Adrenal gland (tissue), 9 donors: ENCODE measurements at regions not wholly inside any gene's neighbourhood (a gene's known extent, or its start where the extent isn't known, plus 50 kb on each side); places are given as distances from the start of the nearest gene placed in this dataset.

ENCODE experiments used
- DNase-seq, 7 donors: peaks; one replicate each; pipeline ENCODE4 v3.0.0-alpha.2; 2019 to 2020
- H3K27ac ChIP-seq, 5 donors: fragments of 200-600 bp; sonication (generic) in 4 of 5; 1 replicate in 3 of 5; 2 replicates in 2 of 5; pipeline versions ENCODE4 v1.5.1 to v1.8.0; 2016 to 2020; ENCODE audit warnings: mild to moderate bottlenecking in 1 of 5
- H3K27me3 ChIP-seq: fragments of 200-600 bp; 2 replicates; pipeline ENCODE4 v1.8.0; 2021
- H3K36me3 ChIP-seq, 2 donors: fragments of 200-600 bp; replicated peaks in 1 of 2; 1 replicate in 1 of 2; 2 replicates in 1 of 2; pipeline versions ENCODE4 v1.5.1 to v1.8.0; 2018 to 2022
- H3K4me1 ChIP-seq, 2 donors: fragments of 200-600 bp; replicated peaks in 1 of 2; 1 replicate in 1 of 2; 2 replicates in 1 of 2; pipeline versions ENCODE4 v1.5.1 to v1.8.0; 2018 to 2021
- H3K4me3 ChIP-seq, 4 donors: fragments of 200-600 bp; sonication (generic) in 3 of 4; one replicate each; pipeline ENCODE4 v1.5.1; 2016 to 2018
- H3K9me3 ChIP-seq, 3 donors: fragments of 200-600 bp; sonication (generic) in 1 of 3; replicated peaks in 1 of 3; 1 replicate in 2 of 3; 2 replicates in 1 of 3; pipeline versions ENCODE4 v1.5.1 to v1.8.0; 2016 to 2021
- CTCF ChIP-seq, 6 experiments: fragments of 450-650 bp in 4 of 6; fragments of 200-600 bp in 2 of 6; sonication (generic) in 1 of 6; IDR thresholded peaks; 1 replicate in 5 of 6; 2 replicates in 1 of 6; pipeline versions ENCODE4 v1.5.1 to v1.8.0; 2016 to 2021; ENCODE audit warnings: antibody characterized with exemption in 6 of 6, mild to moderate bottlenecking in 2 of 6, moderate library complexity in 1 of 6
- POLR2A ChIP-seq, 2 donors: fragments of 450-650 bp; IDR thresholded peaks; one replicate each; pipeline ENCODE4 v1.6.1; 2017; ENCODE audit warnings: antibody characterized with exemption in 2 of 2, mild to moderate bottlenecking in 2 of 2, moderate library complexity in 1 of 2
- WGBS, 4 donors: extraction: QIAGEN DNeasy Blood & Tissue Kit in 2 of 4; methylation state at CpG; one replicate each; pipeline versions ENCODE4 v1.1.5 to v1.1.7; 2013 to 2017; 5-methylcytosine and 5-hydroxymethylcytosine counted together
- intact Hi-C, 2 donors: fragments of 100-400 bp; cut with DNase I; formaldehyde crosslinking; loops; one replicate each; pipeline versions ENCODE4 v1.14.1 to v1.15.0; 2022 to 2023
- donor health status: healthy with polysubstance abuse.
- donor health status: Bipolar disorder and iron deficiency.
- donor health status: DM: yes; HTN: yes; CAD: no.
- donor health status: DM: no; HTN: no; CAD: no.
- donor health status: DM: no; HTN: no; CAD: no.

- intact Hi-C loops = no loop called here
- Histone ChIP-seq H3K4me3 (no peak overlapping the region), H3K36me3 (no peaks in the 10 kb centered on the region), H3K4me1 (no peaks in the 10 kb centered on the region), H3K9me3 (no peaks in the 10 kb centered on the region), H3K27me3 (no peaks in the 10 kb centered on the region), H3K27ac (no peak overlapping the region)
- WGBS, 4 donors = 54 to 84% (median 77%) methylated on average over 2 of the region's 2 CpGs
- TF ChIP-seq POLR2A (IDR thresholded peaks at IDR 0.05) = no peak
- no peak for TF ChIP-seq CTCF (IDR thresholded peaks at IDR 0.05)
- no peak for DNase-seq
Measured at GRCh38 chr6:40860443-40860842, 178.6 kb downstream of the UNC5CL start.

DNA sequence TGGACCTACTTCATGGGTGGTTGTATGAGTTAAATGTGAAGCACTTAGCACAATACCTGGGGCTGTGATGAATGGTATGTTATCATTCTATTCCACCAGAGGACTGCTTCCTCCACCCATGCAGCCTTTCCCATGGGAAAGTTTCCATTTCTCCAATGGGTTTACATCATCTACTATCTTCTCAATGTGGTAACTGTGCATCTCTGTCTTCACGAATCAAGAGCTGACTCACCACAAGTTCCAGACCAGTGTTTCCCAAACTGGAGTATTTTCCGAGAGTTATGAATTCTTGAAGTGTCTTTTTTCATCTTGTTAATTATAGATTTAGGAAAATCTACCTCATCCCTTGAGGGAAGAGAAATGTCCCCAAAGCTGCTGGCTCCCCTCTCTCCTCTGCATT, 182.8 kb downstream of the UNC5CL start:
- whole genome bisulfite sequencing, 4 donors = 74 to 80% (median 79%) methylated on average over 2 of the region's 2 CpGs
- no peaks in the 10 kb centered on the region for H3K36me3 ChIP-seq
- TF ChIP-seq CTCF (IDR thresholded peaks at IDR 0.05) (no peak), POLR2A (IDR thresholded peaks at IDR 0.05) (no peak)
- H3K4me3 ChIP-seq = no peak overlapping the region
- intact Hi-C loops = no loop called here
- no peak for DNase-seq
- no peak overlapping the region for H3K27ac ChIP-seq
- H3K4me1 ChIP-seq = no peaks in the 10 kb centered on the region
- no peaks in the 10 kb centered on the region for H3K9me3 ChIP-seq
- H3K27me3 ChIP-seq = no peaks in the 10 kb centered on the region

- no peaks in the 10 kb centered on the region for H3K9me3 ChIP-seq
- no peaks in the 10 kb centered on the region for H3K36me3 ChIP-seq
- H3K4me1 ChIP-seq = no peaks in the 10 kb centered on the region
- no peaks in the 10 kb centered on the region for H3K27me3 ChIP-seq
- H3K4me3 ChIP-seq = no peak overlapping the region
- H3K27ac ChIP-seq = no peak overlapping the region
- no peak for TF ChIP-seq POLR2A (IDR thresholded peaks at IDR 0.05)
- no peak for TF ChIP-seq CTCF (IDR thresholded peaks at IDR 0.05)
- DNase-seq = no peak
- intact Hi-C loops = no loop called here
- WGBS, 4 donors = 55 to 76% (median 71%) methylated on average over 8 to 10 of the region's 10 CpGs
Measured at GRCh38 chr6:40855168-40855880, 183.7 kb downstream of the UNC5CL start.

GRCh38 chr6:40854592-40854991, 184.4 kb downstream of the UNC5CL start:
- Histone ChIP-seq H3K27me3 (no peaks in the 10 kb centered on the region), H3K4me3 (no peak overlapping the region), H3K9me3 (no peaks in the 10 kb centered on the region), H3K36me3 (no peaks in the 10 kb centered on the region), H3K27ac (no peak overlapping the region), H3K4me1 (no peaks in the 10 kb centered on the region)
- no peak for TF ChIP-seq CTCF (IDR thresholded peaks at IDR 0.05)
- TF ChIP-seq POLR2A (IDR thresholded peaks at IDR 0.05) = no peak
- intact Hi-C loops = no loop called here
- DNase-seq = no peak
